Transverse colon (tissue), 4 donors: ENCODE measurements at regions not wholly inside any gene's neighbourhood (a gene's known extent, or its start where the extent isn't known, plus 50 kb on each side); places are given as distances from the start of the nearest gene placed in this dataset.

ENCODE experiments used
- DNase-seq: peaks from one replicate; pipeline ENCODE4 v3.0.0-alpha.2; 2019
- H3K27ac ChIP-seq, 4 donors: fragments of 200-600 bp; sonication (generic); 2 replicates each; pipeline ENCODE4 v1.5.1; 2016 to 2018; ENCODE audit warnings: inconsistent platforms in 4 of 4
- H3K27me3 ChIP-seq: fragments of 200-600 bp; sonication (generic); 2 replicates; pipeline ENCODE4 v1.5.1; 2017; ENCODE audit warnings: inconsistent platforms
- H3K36me3 ChIP-seq, 4 donors: fragments of 200-600 bp; sonication (generic); 2 replicates each; pipeline ENCODE4 v1.5.1; 2017 to 2019; ENCODE audit warnings: inconsistent platforms in 4 of 4
- H3K4me1 ChIP-seq, 4 donors: fragments of 200-600 bp; sonication (generic); 2 replicates each; pipeline ENCODE4 v1.5.1; 2017 to 2020; ENCODE audit warnings: inconsistent platforms in 4 of 4
- H3K4me3 ChIP-seq, 4 donors: fragments of 200-600 bp; sonication (generic); 1 replicate in 1 of 4; 2 replicates in 3 of 4; pipeline versions ENCODE4 v1.5.1 to v1.6.1; 2017 to 2019; ENCODE audit warnings: inconsistent platforms in 4 of 4
- H3K9me3 ChIP-seq, 2 donors: fragments of 200-600 bp; sonication (generic); 2 replicates each; pipeline ENCODE4 v1.5.1; 2017 to 2019; ENCODE audit warnings: inconsistent platforms in 2 of 2
- CTCF ChIP-seq, 5 experiments: fragments of 200-600 bp in 3 of 5; fragments of 450-650 bp in 2 of 5; sonication (generic) in 3 of 5; IDR thresholded peaks; 1 replicate in 2 of 5; 2 replicates in 3 of 5; pipeline ENCODE4 v1.5.1; 2016 to 2017; ENCODE audit warnings: antibody characterized with exemption in 5 of 5, inconsistent platforms in 3 of 5, mild to moderate bottlenecking in 2 of 5, moderate library complexity in 1 of 5
- EP300 ChIP-seq: sonication (generic); formaldehyde crosslinking; IDR thresholded peaks from one replicate; pipeline ENCODE4 v1.6.1; 2017; ENCODE audit warnings: antibody characterized with exemption, low read depth
- POLR2A ChIP-seq: fragments of 450-650 bp; IDR thresholded peaks from one replicate; pipeline ENCODE4 v1.6.1; 2016; ENCODE audit warnings: antibody characterized with exemption, mild to moderate bottlenecking, moderate library complexity
- POLR2AphosphoS5 ChIP-seq, 3 donors: sonication (generic); formaldehyde crosslinking; IDR thresholded peaks; one replicate each; pipeline ENCODE4 v1.6.1; 2016; ENCODE audit warnings: antibody characterized with exemption in 3 of 3
- whole genome bisulfite sequencing, 2 donors: methylation state at CpG; one replicate each; pipeline ENCODE4 v1.1.5; 2018; ENCODE audit warnings: low coverage in 1 of 2; 5-methylcytosine and 5-hydroxymethylcytosine counted together
- in situ Hi-C, 4 donors: fragments of 200-750 bp; cut with MboI; loops; one replicate each; pipeline versions ENCODE4 v1.15.0 to v1.15.1; 2017; ENCODE audit warnings: low sequenced_read_pairs in 3 of 4, low pct_ligation_motif_present in 1 of 4, low pct_unique_long_range_greater_than_20kb in 1 of 4
- intact Hi-C: fragments of 100-400 bp; cut with DNase I; formaldehyde crosslinking; loops from one replicate; pipeline ENCODE4 v1.15.1; 2023; ENCODE audit warnings: low total_unique reads

- in situ Hi-C loops (no loop called here), intact Hi-C loops (no loop called here)
- no peak for TF ChIP-seq POLR2AphosphoS5 (IDR thresholded peaks at IDR 0.05)
- TF ChIP-seq CTCF (IDR thresholded peaks at IDR 0.05), result no peak
- TF ChIP-seq EP300, result no peak
- no peak for TF ChIP-seq POLR2A
- Histone ChIP-seq H3K27ac (no peak overlapping the region), H3K4me3 (no peak overlapping the region), H3K36me3 (no peaks in the 10 kb centered on the region), H3K27me3 (no peaks in the 10 kb centered on the region), H3K9me3 (no peaks in the 10 kb centered on the region), H3K4me1 (no peaks in the 10 kb centered on the region)
- 45 to 58% methylated on average over 5 to 6 of the region's 6 CpGs for WGBS, 2 donors
- no peak for DNase-seq
Observed at GRCh38 chr13:64847767-64848166, 2382.4 kb downstream of the PCDH9 start.

- TF ChIP-seq EP300, result no peak
- TF ChIP-seq POLR2AphosphoS5 (IDR thresholded peaks at IDR 0.05), result no peak
- no peak for TF ChIP-seq POLR2A
- intact Hi-C loops (no loop called here), in situ Hi-C loops (no loop called here)
- 0 to 77% methylated on average over 1 of the region's 1 CpG for WGBS, 2 donors
- Histone ChIP-seq H3K4me1 (no peaks in the 10 kb centered on the region), H3K36me3 (no peaks in the 10 kb centered on the region), H3K27me3 (no peaks in the 10 kb centered on the region), H3K27ac (no peak overlapping the region), H3K9me3 (peaks cover 0 to 3% of the 10 kb centered on the region in 2 donors), H3K4me3 (no peak overlapping the region)
- DNase-seq, result no peak
Observed at GRCh38 chr13:64845110-64845509, 2385.0 kb downstream of the PCDH9 start.

- in situ Hi-C loops (no loop called here), intact Hi-C loops (no loop called here)
- Histone ChIP-seq H3K36me3 (no peaks in the 10 kb centered on the region), H3K9me3 (peaks cover 0 to 2% of the 10 kb centered on the region in 2 donors), H3K4me1 (no peaks in the 10 kb centered on the region), H3K27ac (no peak overlapping the region), H3K27me3 (no peaks in the 10 kb centered on the region), H3K4me3 (no peak overlapping the region)
- TF ChIP-seq POLR2AphosphoS5 (IDR thresholded peaks at IDR 0.05) (no peak), EP300 (no peak), POLR2A (no peak), CTCF (IDR thresholded peaks at IDR 0.05) (no peak)
- 83 to 86% methylated on average over 2 of the region's 2 CpGs for WGBS, 2 donors
- DNase-seq, result no peak
Observed at GRCh38 chr13:64819081-64819480, 2411.1 kb downstream of the PCDH9 start.

- intact Hi-C loops, result no loop called here
- H3K4me1 ChIP-seq, result no peaks in the 10 kb centered on the region
- H3K9me3 ChIP-seq, result peaks cover 0 to 2% of the 10 kb centered on the region in 2 donors
- in situ Hi-C loops, result no loop called here
- DNase-seq, result no peak
- no peaks in the 10 kb centered on the region for H3K36me3 ChIP-seq
- no peaks in the 10 kb centered on the region for H3K27me3 ChIP-seq
- H3K4me3 ChIP-seq, result no peak overlapping the region
- TF ChIP-seq EP300 (no peak), POLR2A (no peak), POLR2AphosphoS5 (IDR thresholded peaks at IDR 0.05) (no peak), CTCF (IDR thresholded peaks at IDR 0.05) (no peak)
- no peak overlapping the region for H3K27ac ChIP-seq
- WGBS, 2 donors, result 77 to 87% methylated on average over 3 of the region's 3 CpGs
Observed at GRCh38 chr13:64817691-64818090, 2412.4 kb downstream of the PCDH9 start.

GRCh38 chr13:64810750-64811149, 2419.4 kb downstream of the PCDH9 start:
- Histone ChIP-seq H3K36me3 (no peaks in the 10 kb centered on the region), H3K4me1 (no peaks in the 10 kb centered on the region), H3K27ac (no peak overlapping the region), H3K4me3 (no peak overlapping the region), H3K27me3 (no peaks in the 10 kb centered on the region), H3K9me3 (peaks cover 0 to 3% of the 10 kb centered on the region in 2 donors)
- in situ Hi-C loops, result no loop called here
- 74 to 81% methylated on average over 3 of the region's 3 CpGs for WGBS, 2 donors
- intact Hi-C loops, result no loop called here
- DNase-seq, result no peak
- TF ChIP-seq EP300 (no peak), CTCF (IDR thresholded peaks at IDR 0.05) (no peak), POLR2AphosphoS5 (IDR thresholded peaks at IDR 0.05) (no peak), POLR2A (no peak)
